C4-2B (cell line): ENCODE measurements at regions not wholly inside any gene's neighbourhood (a gene's known extent, or its start where the extent isn't known, plus 50 kb on each side); places are given as distances from the start of the nearest gene placed in this dataset.

Experiments
- CTCF ChIP-seq: fragments of 450-650 bp; conservative IDR thresholded peaks from 2 replicates; pipeline ENCODE4 v1.5.1; 2017; ENCODE audit warnings: mild to moderate bottlenecking
- ZFX ChIP-seq: fragments of 450-650 bp; IDR thresholded peaks from 2 replicates; pipeline ENCODE4 v1.6.1; 2017

GRCh38 chr6:103769431-103769830 is 1090.3 kb downstream of the HACE1 start:
- TF ChIP-seq CTCF (no peak), ZFX (no peak)
